Vagina (tissue), 2 donors: ENCODE measurements at regions not wholly inside any gene's neighbourhood (a gene's known extent, or its start where the extent isn't known, plus 50 kb on each side); places are given as distances from the start of the nearest gene placed in this dataset.

Source experiments
- DNase-seq, 2 donors: peaks; one replicate each; pipeline ENCODE4 v3.0.0-alpha.2; 2017; ENCODE audit errors: extremely low spot score in 2 of 2
- H3K27ac ChIP-seq: fragments of 200-600 bp; sonication (generic); one replicate; pipeline ENCODE4 v1.5.1; 2019
- H3K27me3 ChIP-seq: fragments of 200-600 bp; sonication (generic); one replicate; pipeline ENCODE4 v1.5.1; 2019
- H3K36me3 ChIP-seq, 2 donors: fragments of 200-600 bp; sonication (generic); one replicate each; pipeline ENCODE4 v1.5.1; 2017 to 2019
- H3K4me1 ChIP-seq: fragments of 200-600 bp; sonication (generic); one replicate; pipeline ENCODE4 v1.5.1; 2019
- H3K4me3 ChIP-seq, 2 donors: fragments of 200-600 bp; sonication (generic); 1 replicate in 1 of 2; 2 replicates in 1 of 2; pipeline ENCODE4 v1.5.1; 2016 to 2019
- H3K9me3 ChIP-seq: fragments of 200-600 bp; sonication (generic); one replicate; pipeline ENCODE4 v1.5.1; 2019
- CTCF ChIP-seq, 3 experiments: fragments of 450-650 bp in 2 of 3; fragments of 200-600 bp in 1 of 3; sonication (generic) in 1 of 3; IDR thresholded peaks; one replicate each; pipeline ENCODE4 v1.5.1; 2017 to 2019; ENCODE audit warnings: antibody characterized with exemption in 3 of 3, mild to moderate bottlenecking in 2 of 3, moderate library complexity in 2 of 3
- POLR2A ChIP-seq, 2 donors: fragments of 450-650 bp; IDR thresholded peaks; one replicate each; pipeline ENCODE4 v1.6.1; 2017; ENCODE audit warnings: antibody characterized with exemption in 2 of 2, mild to moderate bottlenecking in 2 of 2, moderate library complexity in 2 of 2
- POLR2AphosphoS5 ChIP-seq, 2 donors: sonication (generic); formaldehyde crosslinking; IDR thresholded peaks; one replicate each; pipeline ENCODE4 v1.9.0; 2017; ENCODE audit warnings: antibody characterized with exemption in 2 of 2, mild to moderate bottlenecking in 2 of 2, low read depth in 1 of 2; ENCODE audit not compliant: insufficient read depth in 1 of 2
- intact Hi-C: fragments of 100-400 bp; cut with DNase I; formaldehyde crosslinking; loops from one replicate; pipeline ENCODE4 v1.15.1; 2023

GRCh38 chr21:36589352-36589971, 109.5 kb upstream of the SIM2 start:
- H3K9me3 ChIP-seq = no peaks in the 10 kb centered on the region
- intact Hi-C loops = no loop called here
- H3K36me3 ChIP-seq = no peaks in the 10 kb centered on the region
- H3K4me1 ChIP-seq = peaks cover 9% of the 10 kb centered on the region
- no peak for DNase-seq
- no peak overlapping the region for H3K4me3 ChIP-seq
- TF ChIP-seq POLR2AphosphoS5 (IDR thresholded peaks at IDR 0.05; ENCODE audit: insufficient read depth in 1 of 2, low read depth in 1 of 2) (no peak), POLR2A (IDR thresholded peaks at IDR 0.05) (no peak), CTCF (IDR thresholded peaks at IDR 0.05) (peak in 2 of 3 experiments; percentile 20 to 31)
- no peak overlapping the region for H3K27ac ChIP-seq
- no peaks in the 10 kb centered on the region for H3K27me3 ChIP-seq

- no peaks in the 10 kb centered on the region for H3K36me3 ChIP-seq
- no peak overlapping the region for H3K4me3 ChIP-seq
- no peaks in the 10 kb centered on the region for H3K27me3 ChIP-seq
- H3K4me1 ChIP-seq = peaks cover 9% of the 10 kb centered on the region
- no peaks in the 10 kb centered on the region for H3K9me3 ChIP-seq
- DNase-seq = no peak
- H3K27ac ChIP-seq = no peak overlapping the region
- no peak for TF ChIP-seq POLR2A (IDR thresholded peaks at IDR 0.05)
- TF ChIP-seq CTCF (IDR thresholded peaks at IDR 0.05) = no peak
- TF ChIP-seq POLR2AphosphoS5 (IDR thresholded peaks at IDR 0.05; ENCODE audit: insufficient read depth in 1 of 2, low read depth in 1 of 2) = no peak
- intact Hi-C loops = loop anchor here (5.0 kb wide), 1 partner anchor 1779 kb away; no protein-coding TSS in a partner anchor
Observed at GRCh38 chr21:36591326-36591970, 107.5 kb upstream of the SIM2 start.

GRCh38 chr21:36596174-36596573, 102.7 kb upstream of the SIM2 start:
- no peaks in the 10 kb centered on the region for H3K9me3 ChIP-seq
- intact Hi-C loops = no loop called here
- TF ChIP-seq CTCF (IDR thresholded peaks at IDR 0.05) = no peak
- TF ChIP-seq POLR2A (IDR thresholded peaks at IDR 0.05) = no peak
- peaks cover 3% of the 10 kb centered on the region for H3K27me3 ChIP-seq
- no peaks in the 10 kb centered on the region for H3K4me1 ChIP-seq
- no peak overlapping the region for H3K27ac ChIP-seq
- H3K36me3 ChIP-seq = no peaks in the 10 kb centered on the region
- DNase-seq = no peak
- H3K4me3 ChIP-seq = no peak overlapping the region

GRCh38 chr21:36601362-36601761, 97.6 kb upstream of the SIM2 start:
- no peak for TF ChIP-seq POLR2A (IDR thresholded peaks at IDR 0.05)
- no peak for TF ChIP-seq CTCF (IDR thresholded peaks at IDR 0.05)
- no peak for TF ChIP-seq POLR2AphosphoS5 (IDR thresholded peaks at IDR 0.05; ENCODE audit: insufficient read depth in 1 of 2, low read depth in 1 of 2)
- Histone ChIP-seq H3K4me1 (no peaks in the 10 kb centered on the region), H3K9me3 (no peaks in the 10 kb centered on the region), H3K27ac (no peak overlapping the region), H3K36me3 (no peaks in the 10 kb centered on the region), H3K27me3 (peaks cover 3% of the 10 kb centered on the region), H3K4me3 (no peak overlapping the region)
- intact Hi-C loops = no loop called here
- DNase-seq = no peak

- H3K27ac ChIP-seq = no peak overlapping the region
- TF ChIP-seq POLR2A (IDR thresholded peaks at IDR 0.05) (no peak), POLR2AphosphoS5 (IDR thresholded peaks at IDR 0.05; ENCODE audit: insufficient read depth in 1 of 2, low read depth in 1 of 2) (no peak), CTCF (IDR thresholded peaks at IDR 0.05) (no peak)
- no peaks in the 10 kb centered on the region for H3K36me3 ChIP-seq
- intact Hi-C loops = no loop called here
- H3K4me3 ChIP-seq = no peak overlapping the region
- H3K27me3 ChIP-seq = peaks cover 3% of the 10 kb centered on the region
- H3K4me1 ChIP-seq = no peaks in the 10 kb centered on the region
- no peak for DNase-seq
- no peaks in the 10 kb centered on the region for H3K9me3 ChIP-seq
Observed at GRCh38 chr21:36602735-36603134, 96.2 kb upstream of the SIM2 start.
